Tibial nerve (tissue), 4 donors: ENCODE measurements at regions not wholly inside any gene's neighbourhood (a gene's known extent, or its start where the extent isn't known, plus 50 kb on each side); places are given as distances from the start of the nearest gene placed in this dataset.

ENCODE experiments used
- CTCF ChIP-seq, 5 experiments: fragments of 200-600 bp in 3 of 5; fragments of 450-650 bp in 2 of 5; sonication (generic) in 3 of 5; IDR thresholded peaks; one replicate each; pipeline ENCODE4 v1.5.1; 2016 to 2019; ENCODE audit warnings: antibody characterized with exemption in 5 of 5, mild to moderate bottlenecking in 3 of 5, moderate library complexity in 2 of 5
- EP300 ChIP-seq, 2 donors: sonication (generic); formaldehyde crosslinking; IDR thresholded peaks; one replicate each; pipeline ENCODE4 v1.6.1; 2017; ENCODE audit warnings: antibody characterized with exemption in 2 of 2, mild to moderate bottlenecking in 1 of 2
- POLR2A ChIP-seq, 2 donors: fragments of 450-650 bp; IDR thresholded peaks; one replicate each; pipeline ENCODE4 v1.6.1; 2017; ENCODE audit warnings: antibody characterized with exemption in 2 of 2, mild to moderate bottlenecking in 2 of 2, moderate library complexity in 2 of 2

GRCh38 chr2:192328297-192328696 is 133.6 kb upstream of the TMEFF2 start:
- TF ChIP-seq CTCF (IDR thresholded peaks at IDR 0.05): no peak
- TF ChIP-seq EP300 (IDR thresholded peaks at IDR 0.05): no peak
- no peak for TF ChIP-seq POLR2A (IDR thresholded peaks at IDR 0.05)
